ENCODE measurements at regions not wholly inside any gene's neighbourhood (a gene's known extent, or its start where the extent isn't known, plus 50 kb on each side); places are given as distances from the start of the nearest gene placed in this dataset.

GRCh38 chr1:56050911-56051310 lies 528.5 kb downstream of the PLPP3 start:
- 86% methylated on average over 2 of the region's 2 CpGs for WGBS

DNA sequence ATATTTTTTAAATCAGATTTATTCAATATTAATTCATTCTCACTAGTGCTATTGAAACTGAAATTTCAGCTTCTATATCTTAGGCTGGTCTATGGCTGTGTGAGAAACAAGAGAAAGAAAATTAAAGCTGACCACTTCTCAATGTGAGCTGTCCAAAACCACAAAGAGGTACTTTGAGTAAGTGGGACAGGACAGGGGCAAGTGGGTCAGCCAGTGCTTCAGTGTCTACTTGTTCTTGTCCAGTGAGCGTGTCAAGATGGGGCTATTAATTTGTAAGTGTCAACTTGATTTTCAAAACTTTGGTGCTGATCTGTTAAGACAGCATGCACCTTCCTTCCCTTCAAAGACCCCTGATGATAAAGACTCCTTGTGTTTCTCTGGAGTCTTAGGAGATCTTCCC lies 533.9 kb downstream of the PLPP3 start:
- no peak overlapping the region for H3K27ac ChIP-seq
- no peaks in the 10 kb centered on the region for H3K4me1 ChIP-seq (replicated peaks)
- DNase-seq (ENCODE audit: low spot score): no peak
- H3K9me3 ChIP-seq: no peaks in the 10 kb centered on the region
- no peaks in the 10 kb centered on the region for H3K36me3 ChIP-seq
- intact Hi-C loops (cut with DNase I): no loop called here
- TF ChIP-seq POLR2A (IDR thresholded peaks at IDR 0.05): no peak
- no peak for TF ChIP-seq CTCF (IDR thresholded peaks at IDR 0.05)
- no peak for TF ChIP-seq POLR2AphosphoS5 (IDR thresholded peaks at IDR 0.05)
- no peaks in the 10 kb centered on the region for H3K27me3 ChIP-seq (replicated peaks; ENCODE audit: insufficient read depth)
- H3K4me3 ChIP-seq: no peak overlapping the region
- 100% methylated on average over 1 of the region's 1 CpG for WGBS

More at GRCh38 chr1:56050911-56051310, 528.5 kb downstream of the PLPP3 start:
- Histone ChIP-seq H3K27me3 (replicated peaks; ENCODE audit: insufficient read depth) (no peaks in the 10 kb centered on the region), H3K4me1 (replicated peaks) (no peaks in the 10 kb centered on the region), H3K36me3 (no peaks in the 10 kb centered on the region), H3K9me3 (no peaks in the 10 kb centered on the region), H3K27ac (no peak overlapping the region), H3K4me3 (no peak overlapping the region)
- no peak for DNase-seq (ENCODE audit: low spot score)
- TF ChIP-seq POLR2AphosphoS5 (IDR thresholded peaks at IDR 0.05): no peak
- TF ChIP-seq POLR2A (IDR thresholded peaks at IDR 0.05): no peak
- no peak for TF ChIP-seq CTCF (IDR thresholded peaks at IDR 0.05)
- intact Hi-C loops (cut with DNase I): no loop called here

- 88% methylated on average over 3 of the region's 3 CpGs for whole genome bisulfite sequencing
- Histone ChIP-seq H3K27ac (no peak overlapping the region), H3K4me1 (replicated peaks) (no peaks in the 10 kb centered on the region), H3K36me3 (no peaks in the 10 kb centered on the region), H3K27me3 (replicated peaks; ENCODE audit: insufficient read depth) (no peaks in the 10 kb centered on the region), H3K4me3 (no peak overlapping the region), H3K9me3 (no peaks in the 10 kb centered on the region)
- TF ChIP-seq POLR2AphosphoS5 (IDR thresholded peaks at IDR 0.05) (no peak), POLR2A (IDR thresholded peaks at IDR 0.05) (no peak), CTCF (IDR thresholded peaks at IDR 0.05) (no peak)
- DNase-seq (ENCODE audit: low spot score): no peak
- intact Hi-C loops (cut with DNase I): no loop called here
These were observed 534.3 kb downstream of the PLPP3 start for GRCh38 chr1:56045062-56045461.

DNA sequence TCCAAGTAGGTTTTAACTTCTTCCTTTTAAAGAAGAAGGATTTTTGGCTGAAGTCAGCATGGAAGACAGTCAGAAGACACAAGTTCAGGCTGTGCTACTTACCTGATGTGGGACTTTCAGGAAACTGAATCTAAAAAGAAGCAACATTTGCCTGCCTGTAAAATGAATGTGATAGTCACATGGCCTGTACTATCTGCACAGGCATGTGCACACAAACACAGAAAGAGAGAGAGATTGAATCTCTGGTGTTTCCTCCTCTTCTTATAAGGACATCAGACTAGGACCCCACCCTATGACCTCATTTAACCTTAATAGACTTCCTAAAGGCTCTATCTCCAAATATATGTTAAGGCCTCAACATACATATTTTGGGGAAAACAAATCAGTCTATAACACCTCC lies 542.9 kb downstream of the PLPP3 start:
- H3K36me3 ChIP-seq: no peaks in the 10 kb centered on the region
- intact Hi-C loops (cut with DNase I): no loop called here
- no peaks in the 10 kb centered on the region for H3K9me3 ChIP-seq
- no peak for DNase-seq (ENCODE audit: low spot score)
- H3K27me3 ChIP-seq (replicated peaks; ENCODE audit: insufficient read depth): no peaks in the 10 kb centered on the region
- H3K4me3 ChIP-seq: no peak overlapping the region
- TF ChIP-seq POLR2AphosphoS5 (IDR thresholded peaks at IDR 0.05) (no peak), CTCF (IDR thresholded peaks at IDR 0.05) (no peak), POLR2A (IDR thresholded peaks at IDR 0.05) (no peak)
- no peak overlapping the region for H3K27ac ChIP-seq
- H3K4me1 ChIP-seq (replicated peaks): no peaks in the 10 kb centered on the region

DNA sequence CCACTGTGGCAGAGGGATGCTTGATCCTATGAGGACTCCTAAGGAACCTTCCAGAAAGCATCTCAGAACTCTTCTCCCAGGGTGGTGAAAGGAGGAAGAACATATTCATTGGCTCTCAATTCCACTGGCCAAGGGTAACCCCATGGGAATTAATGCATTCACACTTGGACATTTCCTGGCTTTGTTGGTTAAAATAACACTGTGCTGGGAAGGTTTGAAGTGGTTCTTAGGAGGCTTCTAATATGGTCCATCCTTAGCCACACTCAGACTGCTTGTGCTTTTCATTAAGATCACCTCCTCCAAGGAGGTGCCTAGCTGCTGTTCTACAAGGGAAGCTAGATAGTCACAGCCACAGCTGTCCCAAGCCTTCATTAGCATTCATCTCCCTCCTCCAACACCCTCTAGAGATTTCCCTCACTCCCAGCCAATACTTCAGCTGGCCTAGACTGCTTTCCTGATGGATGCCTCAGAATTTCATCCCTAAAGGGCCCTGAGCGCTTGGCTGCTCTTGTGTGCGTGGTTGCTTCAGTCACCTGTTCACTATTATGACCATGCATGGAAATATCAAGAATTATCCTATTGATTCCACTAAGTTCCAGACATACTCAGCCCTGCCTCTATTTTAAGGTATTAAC lies 544.4 kb downstream of the PLPP3 start:
- Histone ChIP-seq H3K4me3 (no peak overlapping the region), H3K36me3 (no peaks in the 10 kb centered on the region), H3K9me3 (no peaks in the 10 kb centered on the region), H3K27me3 (replicated peaks; ENCODE audit: insufficient read depth) (no peaks in the 10 kb centered on the region), H3K27ac (no peak overlapping the region), H3K4me1 (replicated peaks) (no peaks in the 10 kb centered on the region)
- TF ChIP-seq CTCF (IDR thresholded peaks at IDR 0.05): no peak
- TF ChIP-seq POLR2A (IDR thresholded peaks at IDR 0.05): no peak
- TF ChIP-seq POLR2AphosphoS5 (IDR thresholded peaks at IDR 0.05): no peak
- DNase-seq (ENCODE audit: low spot score): no peak
- intact Hi-C loops (cut with DNase I): no loop called here
- 96% methylated on average over 2 of the region's 2 CpGs for WGBS

All from prostate gland (tissue), 2 donors.